Prostate gland (tissue), 2 donors: ENCODE measurements at regions not wholly inside any gene's neighbourhood (a gene's known extent, or its start where the extent isn't known, plus 50 kb on each side); places are given as distances from the start of the nearest gene placed in this dataset.

ENCODE experiments used
- CTCF ChIP-seq, 4 experiments: fragments of 200-600 bp in 2 of 4; fragments of 450-650 bp in 2 of 4; sonication (generic) in 2 of 4; IDR thresholded peaks; 1 replicate in 3 of 4; 2 replicates in 1 of 4; pipeline ENCODE4 v1.5.1; 2016 to 2019; ENCODE audit warnings: antibody characterized with exemption in 4 of 4, mild to moderate bottlenecking in 2 of 4, moderate library complexity in 2 of 4
- POLR2A ChIP-seq: fragments of 450-650 bp; IDR thresholded peaks from one replicate; pipeline ENCODE4 v1.6.1; 2016; ENCODE audit warnings: antibody characterized with exemption, mild to moderate bottlenecking
- POLR2AphosphoS5 ChIP-seq: sonication (generic); formaldehyde crosslinking; IDR thresholded peaks from one replicate; pipeline ENCODE4 v1.6.1; 2017; ENCODE audit warnings: antibody characterized with exemption

DNA sequence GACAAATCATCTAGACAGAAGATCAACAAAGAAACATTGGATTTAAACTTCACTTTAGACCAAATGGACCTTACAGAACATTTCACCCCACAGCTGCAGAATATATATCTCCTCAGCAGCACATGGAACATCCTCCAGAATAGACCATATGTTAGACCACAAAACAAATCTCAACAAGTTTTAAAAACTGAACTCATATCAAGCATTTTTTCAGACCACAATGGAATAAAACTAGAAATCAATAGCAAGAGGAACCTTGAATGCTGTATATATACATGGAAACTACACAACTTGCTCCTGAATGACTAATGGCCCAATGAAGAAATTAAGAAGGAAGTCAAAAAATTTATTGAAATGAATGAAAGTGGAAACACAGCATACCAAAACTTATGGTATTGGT is 157.7 kb downstream of the MTERF1 start:
- TF ChIP-seq POLR2A (no peak), CTCF (IDR thresholded peaks at IDR 0.05) (no peak), POLR2AphosphoS5 (no peak)
